LHCN-M2 (cell line): ENCODE measurements at regions not wholly inside any gene's neighbourhood (a gene's known extent, or its start where the extent isn't known, plus 50 kb on each side); places are given as distances from the start of the nearest gene placed in this dataset.
"Not testable (repeated sequence)": the region's sequence is repeated elsewhere in the genome, so short reads cannot be mapped to it uniquely, and the experiment has no call there.

Experiments used
- DNase-seq: peaks from one replicate; pipeline ENCODE4 v3.0.0-alpha.2; 2012; ENCODE audit warnings: low read depth

DNA sequence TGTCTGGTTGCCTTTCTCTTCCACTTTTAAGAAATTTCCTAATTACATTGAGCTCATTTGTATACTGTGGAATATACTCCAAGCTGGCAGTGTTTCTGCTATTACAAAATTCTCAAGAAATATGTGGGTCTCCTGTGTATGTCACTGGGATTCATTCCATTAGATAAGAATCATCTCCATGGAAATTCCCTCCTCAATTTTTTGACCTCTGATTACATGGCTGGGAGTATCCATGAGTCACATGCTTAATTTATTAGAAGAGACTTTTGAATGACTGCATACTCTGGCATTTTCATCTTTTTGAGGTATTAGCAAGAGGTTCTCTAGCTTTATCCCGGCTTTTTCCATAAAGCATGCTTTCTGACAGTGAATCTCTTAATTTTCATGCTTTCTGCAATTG is 665.5 kb upstream of the CNTNAP5 start:
- DNase-seq, result no peak

DNA sequence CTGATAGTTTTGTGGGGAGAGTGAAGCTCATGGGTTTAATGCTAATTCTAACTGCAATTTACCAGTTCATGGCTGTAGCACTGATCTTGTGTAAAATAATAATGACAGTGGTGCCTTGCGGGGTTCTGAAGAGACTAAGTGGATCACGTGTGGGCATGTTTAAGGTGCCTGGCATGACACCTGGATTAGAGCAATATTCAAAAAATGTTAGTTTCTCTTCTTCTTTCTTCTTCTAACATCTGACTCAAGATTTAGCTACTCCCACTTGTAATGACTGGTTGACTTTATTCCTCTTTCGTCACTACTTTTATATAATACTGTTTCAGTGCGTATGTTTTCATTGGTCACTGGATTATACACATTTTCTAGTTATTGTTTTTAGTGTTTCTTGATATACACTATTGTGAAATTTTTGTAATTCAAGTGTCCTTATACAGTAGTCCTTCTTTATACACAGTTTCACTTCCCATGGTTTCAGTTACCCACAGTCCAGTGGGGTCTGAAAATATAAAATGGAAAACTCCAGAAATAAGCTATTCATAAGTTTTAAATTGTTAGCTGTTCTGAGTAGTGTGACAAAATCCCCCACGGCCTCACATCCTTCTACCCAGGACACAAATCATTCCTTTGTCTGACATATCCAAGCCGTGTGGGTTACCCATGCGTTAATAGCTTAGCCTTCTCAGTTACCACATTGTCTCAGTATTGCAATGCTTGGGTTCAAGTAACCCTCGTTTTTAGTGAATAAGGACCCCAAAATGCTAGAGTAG is 662.2 kb upstream of the CNTNAP5 start:
- no peak for DNase-seq

DNA sequence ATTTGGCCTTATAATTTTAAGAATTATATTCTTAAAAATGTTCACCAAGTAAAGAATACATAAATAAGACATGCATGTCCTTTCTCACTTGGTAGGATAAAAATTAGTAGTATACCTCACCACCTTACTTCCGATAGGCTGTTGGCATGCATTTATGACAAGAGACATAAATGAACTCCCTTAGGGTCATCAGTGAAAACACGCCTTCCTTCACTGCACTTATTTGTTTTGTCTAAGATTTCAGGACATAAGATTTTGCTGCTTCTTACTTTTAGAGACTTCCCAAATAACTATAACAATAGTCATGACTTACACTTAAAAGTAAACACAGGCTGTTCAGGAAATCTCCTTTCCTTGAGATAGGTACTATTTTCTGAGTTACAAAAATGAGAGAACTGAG is 661.3 kb upstream of the CNTNAP5 start:
- DNase-seq, result no peak

DNA sequence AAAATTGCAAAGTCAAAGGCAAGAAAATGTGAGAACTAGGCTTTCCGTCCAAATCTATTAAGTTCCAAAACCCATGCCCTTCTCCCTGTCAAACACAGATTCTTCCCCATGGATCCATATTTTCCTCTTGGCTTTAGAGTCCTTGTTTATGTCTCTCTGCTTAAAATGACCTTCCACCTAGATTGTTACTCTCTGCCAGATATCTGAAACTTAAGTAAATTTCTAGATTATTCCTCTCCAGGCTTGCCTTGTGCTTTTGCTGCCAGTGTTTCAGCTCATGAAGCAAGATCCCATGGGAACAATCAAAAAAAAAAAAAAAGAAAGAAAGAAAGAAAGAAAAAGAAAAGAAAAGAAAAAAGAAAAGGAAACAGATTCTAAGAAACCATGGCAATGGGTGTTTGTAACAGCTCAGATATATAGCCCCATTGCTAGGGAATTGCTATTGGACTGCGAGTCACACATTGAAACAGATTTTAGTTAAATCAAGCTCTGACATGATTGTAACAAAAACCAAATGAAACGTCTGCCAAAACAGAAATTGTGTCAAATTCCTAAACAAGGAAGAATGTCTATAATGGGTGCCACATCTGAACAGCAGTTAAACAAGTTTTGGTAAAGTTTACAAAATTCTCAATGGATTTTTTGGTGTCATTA is 660.7 kb upstream of the CNTNAP5 start:
- no peak for DNase-seq

DNA sequence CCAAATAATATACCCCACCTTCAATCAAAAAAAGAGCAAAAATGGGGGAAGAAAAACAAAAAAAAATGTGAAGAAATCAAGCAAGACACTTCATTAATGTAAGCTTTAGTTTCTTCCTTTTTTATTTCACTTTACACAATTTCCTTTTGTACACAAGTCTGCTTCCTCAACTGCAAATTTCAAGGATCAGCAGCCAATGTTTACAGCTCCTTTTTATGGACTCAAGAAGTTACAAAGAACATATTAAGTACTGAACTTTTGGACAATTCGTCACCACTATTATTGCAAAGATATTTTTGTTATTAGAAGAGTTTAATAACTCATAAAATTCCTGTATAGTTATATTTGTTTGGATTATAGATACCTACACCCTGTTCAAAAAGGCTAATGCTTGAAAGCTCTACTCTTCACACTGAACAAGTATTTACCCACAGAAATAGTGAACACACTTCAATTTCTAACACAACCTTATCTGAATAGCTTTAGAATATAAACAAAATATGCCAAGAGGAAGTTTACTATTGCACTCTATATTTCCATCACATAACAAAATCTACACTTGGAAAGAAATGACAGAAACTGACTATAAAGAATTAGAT is 658.7 kb upstream of the CNTNAP5 start:
- DNase-seq, result no peak

DNA sequence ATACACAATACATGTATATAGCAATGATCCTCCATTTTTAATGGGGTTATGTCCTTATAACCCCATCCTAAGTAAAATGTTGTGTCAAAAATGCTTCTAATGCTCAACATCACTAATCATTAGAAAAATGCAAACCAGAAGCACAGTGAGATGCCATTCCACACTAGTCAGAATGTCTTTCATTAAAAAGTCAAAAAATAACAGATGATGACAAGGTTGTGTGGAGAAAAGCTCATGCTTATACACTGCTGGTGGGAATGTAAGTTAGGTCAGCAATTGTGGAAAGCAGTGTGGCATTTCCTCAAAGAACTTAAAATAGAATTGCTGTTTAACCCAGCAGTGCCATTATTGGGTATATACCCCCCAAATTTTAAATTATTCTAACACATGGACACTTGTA is 654.9 kb upstream of the CNTNAP5 start:
- DNase-seq, result no peak

DNA sequence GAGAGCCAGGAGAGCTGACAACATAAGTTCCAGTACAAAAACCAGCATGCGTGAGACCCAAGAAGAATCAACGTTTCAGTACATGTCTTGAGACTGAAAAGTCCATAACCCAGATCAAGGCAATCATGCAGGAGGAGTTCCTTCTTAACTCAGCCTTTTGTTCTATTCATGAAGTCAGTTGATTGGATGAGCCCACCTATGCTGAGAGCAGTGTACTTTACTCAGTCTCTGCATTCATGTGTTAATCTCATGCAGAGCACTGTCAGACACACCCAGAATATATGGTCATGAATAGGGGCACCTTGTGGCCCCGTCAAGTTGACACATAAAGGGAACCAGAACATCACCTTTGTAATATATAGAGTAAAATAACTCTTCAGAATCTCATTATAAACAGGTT is 653.6 kb upstream of the CNTNAP5 start:
- DNase-seq, result no peak

DNA sequence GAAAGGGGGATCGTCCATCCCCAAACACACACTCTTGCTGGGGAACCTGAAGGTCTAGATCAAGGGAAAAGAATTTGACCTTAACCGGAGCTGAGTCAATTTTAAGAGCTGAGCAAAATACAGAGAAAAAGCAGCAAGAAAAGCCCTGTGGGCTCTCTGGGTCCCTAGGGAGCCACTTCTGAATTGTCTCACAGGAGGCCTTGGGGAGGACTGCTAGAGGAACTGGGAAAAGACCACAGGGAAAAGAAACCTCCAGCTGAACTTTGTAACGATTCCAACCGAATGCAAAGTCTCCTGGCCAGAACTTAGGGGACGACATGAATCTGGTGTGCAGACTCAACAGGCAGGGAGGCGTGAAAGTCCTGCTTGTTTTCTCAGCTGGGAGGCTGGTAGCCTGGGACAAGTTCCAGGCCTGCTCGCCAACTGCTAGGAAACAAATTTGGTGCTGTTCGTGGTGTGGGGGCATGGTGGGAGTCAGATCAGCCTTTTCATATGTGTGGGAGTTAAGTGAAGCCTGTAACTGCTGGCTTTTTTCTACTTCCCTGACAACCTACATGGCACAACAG is 644.6 kb upstream of the CNTNAP5 start:
- no peak for DNase-seq

DNA sequence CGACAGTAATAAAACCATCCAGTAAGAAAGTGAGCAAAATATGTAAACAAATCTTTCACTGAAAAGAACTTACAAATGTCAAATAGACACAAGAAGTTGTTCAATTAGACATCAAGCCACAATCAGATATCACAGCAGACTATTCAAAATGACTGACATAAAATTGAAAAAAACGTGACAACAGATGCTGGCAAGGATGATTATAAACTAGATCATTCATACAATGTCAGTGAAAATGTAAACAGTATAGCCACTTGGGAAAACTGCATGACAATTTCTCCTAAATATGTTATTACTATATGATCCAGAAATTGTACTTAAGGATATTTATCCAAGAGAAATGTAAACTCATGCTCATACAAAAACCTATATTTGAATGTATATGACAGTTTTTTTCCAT is 609.4 kb upstream of the CNTNAP5 start:
- no peak for DNase-seq

DNA sequence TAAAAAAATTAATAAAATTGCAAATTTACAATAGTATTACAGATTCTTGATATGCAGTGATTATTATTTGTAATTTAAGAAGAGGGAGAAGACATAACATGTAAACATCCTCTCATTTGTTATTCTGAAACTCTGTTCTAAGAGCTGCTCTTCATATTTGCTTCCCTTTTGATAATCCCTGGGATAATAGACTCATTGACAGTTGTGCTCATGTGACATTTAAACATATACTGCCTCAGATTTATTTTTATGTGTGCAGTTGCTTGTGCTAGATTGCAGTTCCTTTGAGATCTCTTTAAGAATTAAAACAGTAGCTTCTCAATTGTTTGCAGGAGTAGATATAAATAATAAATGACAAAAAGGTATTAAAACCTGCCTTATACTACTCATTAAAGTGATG is 605.1 kb upstream of the CNTNAP5 start:
- DNase-seq, result no peak

DNA sequence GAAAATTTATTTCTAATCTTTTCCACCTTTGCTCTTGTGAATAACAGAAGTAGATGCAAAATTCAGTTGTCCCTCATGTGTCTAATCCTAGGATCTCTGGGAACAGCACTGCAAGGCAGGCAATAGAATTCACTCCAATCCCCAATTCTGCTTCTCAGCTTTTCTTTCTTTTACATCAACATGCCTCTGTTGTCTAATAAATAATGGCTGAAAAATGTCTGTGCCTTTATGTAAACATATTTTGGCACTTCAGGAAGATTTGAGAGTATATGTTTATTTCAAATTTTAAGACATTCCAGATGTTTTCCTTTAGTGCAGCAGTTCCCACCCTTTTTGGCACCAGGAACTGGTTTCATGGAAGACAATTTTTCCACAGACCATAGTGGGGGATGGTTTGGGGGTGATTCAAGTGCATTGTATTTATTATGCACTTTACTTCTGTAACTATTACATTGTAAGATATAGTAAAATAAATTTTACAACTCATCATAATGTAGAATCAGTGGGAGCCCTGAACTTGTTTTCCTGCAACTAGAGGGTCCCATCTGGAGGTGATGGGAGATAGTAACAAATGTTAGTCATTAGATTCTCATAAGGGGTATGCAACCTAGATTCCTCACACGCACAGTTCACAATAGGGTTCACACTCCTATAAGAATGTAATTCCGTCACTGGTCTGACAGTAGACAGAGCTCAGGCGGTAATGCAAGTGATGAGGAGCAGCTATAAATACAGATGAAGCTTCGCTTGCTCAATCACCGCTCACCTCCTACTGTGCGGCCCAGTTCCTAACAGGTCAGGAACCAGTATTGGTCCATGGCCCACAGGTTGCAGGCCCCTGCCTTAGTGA is 590.3 kb upstream of the CNTNAP5 start:
- no peak for DNase-seq

DNA sequence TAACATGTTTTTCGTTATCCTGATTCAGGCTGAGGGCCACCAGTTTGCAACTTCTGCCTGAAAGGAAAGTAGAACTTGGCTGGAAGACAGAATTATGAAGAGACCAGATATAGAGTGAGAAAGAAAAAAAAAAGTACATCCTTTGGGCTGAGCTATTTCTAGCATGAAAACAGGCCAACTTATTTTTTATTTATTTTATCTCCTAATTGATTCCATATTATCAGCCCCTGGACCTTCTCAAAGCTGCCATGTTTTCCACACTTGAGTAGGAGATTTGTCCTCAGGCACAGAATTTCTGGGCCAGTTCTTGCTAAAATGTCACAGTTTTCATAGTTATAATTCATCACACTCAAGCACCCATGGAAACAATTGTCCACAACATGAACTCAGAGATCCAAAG is 586.8 kb upstream of the CNTNAP5 start:
- DNase-seq, result no peak

DNA sequence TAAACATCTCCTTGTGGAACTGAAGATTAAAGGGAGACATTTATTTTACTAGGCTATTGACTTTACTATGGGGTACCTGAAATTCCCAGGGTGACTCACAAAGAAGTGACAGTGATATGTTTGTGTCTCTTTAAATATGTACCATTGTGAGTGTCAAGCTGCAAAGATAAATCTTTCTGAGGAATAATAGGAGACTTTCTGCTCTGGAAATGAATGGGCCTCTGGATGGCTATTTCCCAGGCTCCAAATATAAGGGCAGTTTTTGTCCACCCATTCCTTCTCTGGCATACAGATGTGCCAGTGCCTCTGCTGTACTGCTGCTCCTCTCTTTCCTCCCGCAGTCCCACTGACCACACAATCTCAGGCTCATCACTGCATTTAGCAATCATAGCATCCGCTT is 586.4 kb upstream of the CNTNAP5 start:
- no peak for DNase-seq

DNA sequence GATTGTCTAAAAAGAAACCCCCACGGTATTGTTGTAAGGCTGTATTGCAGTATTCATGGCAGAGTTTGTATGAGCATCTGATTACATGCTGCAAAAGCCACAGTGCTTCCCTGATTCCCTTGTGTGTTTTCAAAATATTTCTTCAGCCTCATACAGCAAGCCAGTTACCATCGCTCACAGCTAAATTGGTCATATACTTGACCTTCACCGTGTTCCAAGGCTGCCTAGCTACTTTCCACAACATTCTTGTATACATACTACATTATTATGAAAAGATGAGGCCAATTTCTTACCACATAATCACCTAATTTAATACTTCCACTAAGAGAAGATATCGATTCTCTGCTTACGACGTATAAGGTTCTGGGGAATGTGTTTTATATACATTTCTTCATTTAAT is 576.3 kb upstream of the CNTNAP5 start:
- DNase-seq, result no peak

DNA sequence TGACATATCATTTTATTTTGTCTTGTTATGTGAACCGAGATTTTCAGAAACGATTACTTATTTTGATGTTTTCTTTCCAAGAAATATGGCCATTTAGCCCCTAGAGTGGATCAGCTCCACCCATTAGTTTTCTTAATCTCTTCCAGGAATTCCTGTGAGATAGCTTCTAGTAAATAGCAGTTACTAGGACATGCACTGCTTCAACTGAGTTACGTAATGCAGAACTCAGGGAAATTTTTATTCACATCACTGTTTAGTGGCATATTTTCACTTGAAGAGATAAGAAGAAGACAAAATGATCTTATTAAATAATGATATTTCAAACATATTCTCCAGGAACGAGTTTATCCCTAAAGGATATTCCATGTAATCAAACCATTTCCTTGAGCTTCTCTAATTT is 573.5 kb upstream of the CNTNAP5 start:
- no peak for DNase-seq

DNA sequence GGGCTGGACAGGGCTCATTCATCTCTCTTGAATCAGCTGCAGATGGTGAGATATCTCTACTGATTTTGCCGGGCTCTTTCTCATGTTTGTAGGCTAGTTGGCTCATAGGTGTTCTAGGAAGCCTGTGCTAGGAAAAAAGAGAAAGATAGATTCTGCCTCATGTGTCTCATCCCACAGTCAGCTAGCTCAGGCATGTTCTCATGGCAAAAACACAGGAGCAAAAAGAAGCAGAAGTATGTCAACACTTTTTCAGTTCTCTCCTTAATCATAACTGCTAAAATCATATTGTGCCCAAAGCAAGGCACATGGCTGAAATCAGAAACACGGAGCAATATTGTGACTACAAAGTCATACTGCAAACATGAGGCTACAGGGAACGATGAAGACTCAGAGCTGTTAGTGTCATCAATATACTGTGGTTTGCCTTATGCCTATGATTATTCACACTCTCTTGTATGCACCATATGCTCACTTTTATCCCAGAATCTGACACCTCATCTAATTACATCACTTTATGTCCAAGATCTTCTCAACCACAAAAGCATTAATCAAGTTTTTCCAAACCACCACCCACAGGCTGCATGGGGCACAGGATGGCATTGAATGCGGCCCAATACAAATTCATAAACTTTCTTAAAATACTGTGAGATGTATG is 571.9 kb upstream of the CNTNAP5 start:
- no peak for DNase-seq

DNA sequence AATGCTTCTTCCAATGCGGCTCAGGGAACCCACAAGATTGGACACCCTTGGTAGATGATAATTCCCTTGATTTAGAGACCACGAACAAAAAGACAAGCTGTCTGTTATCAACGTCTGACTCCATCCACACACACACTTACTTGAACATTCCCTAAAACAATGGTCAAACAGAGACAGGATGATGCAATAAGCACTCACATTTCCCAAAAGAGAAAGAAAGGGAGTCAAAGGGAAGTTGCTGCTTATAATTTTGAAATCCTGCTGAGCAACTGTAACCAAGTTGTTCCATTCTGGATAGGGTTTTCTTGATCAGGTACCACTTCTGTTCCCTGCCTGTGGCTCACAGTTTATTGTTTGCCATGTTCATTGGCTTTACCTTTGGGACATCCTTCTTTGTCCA is 571.3 kb upstream of the CNTNAP5 start:
- DNase-seq, result no peak

DNA sequence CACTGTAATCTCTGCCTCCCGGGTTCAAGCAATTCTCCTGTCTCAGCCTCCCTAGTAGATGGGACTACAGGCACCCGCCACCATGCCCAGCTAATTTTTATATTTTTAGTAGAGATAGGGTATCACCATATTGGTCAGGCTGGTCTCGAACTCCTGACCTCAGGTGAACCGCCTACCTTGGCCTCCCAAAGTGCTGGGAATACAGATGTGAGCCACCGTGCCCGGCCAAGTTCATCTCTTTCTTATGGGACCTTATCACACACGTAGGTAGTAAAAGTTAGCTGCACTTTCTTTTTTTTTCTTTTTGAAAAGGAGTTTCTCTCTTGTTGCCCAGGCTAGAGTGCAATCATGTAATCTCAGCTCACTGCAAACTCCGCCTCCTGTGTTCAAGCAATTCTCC is 569.9 kb upstream of the CNTNAP5 start:
- not testable (repeated sequence) for DNase-seq

DNA sequence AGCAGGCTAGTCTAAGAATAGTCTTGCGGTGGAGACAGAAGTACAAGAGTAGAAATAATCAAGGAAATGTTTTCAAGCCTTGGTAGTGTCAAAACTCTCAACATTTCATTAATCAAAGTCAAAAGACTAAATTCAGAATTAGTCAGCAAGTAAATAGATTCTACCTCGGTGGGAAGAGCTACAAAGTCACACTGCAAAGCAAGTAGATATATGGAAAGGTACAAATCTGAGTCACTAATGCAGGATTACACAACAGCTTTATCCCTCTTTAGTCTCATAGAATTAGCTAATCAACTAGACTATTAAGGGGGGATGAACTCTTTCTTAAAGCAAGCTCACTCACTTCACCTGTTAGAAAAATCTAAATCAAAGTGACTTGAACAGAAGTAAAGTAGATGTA is 568.7 kb upstream of the CNTNAP5 start:
- DNase-seq, result no peak

DNA sequence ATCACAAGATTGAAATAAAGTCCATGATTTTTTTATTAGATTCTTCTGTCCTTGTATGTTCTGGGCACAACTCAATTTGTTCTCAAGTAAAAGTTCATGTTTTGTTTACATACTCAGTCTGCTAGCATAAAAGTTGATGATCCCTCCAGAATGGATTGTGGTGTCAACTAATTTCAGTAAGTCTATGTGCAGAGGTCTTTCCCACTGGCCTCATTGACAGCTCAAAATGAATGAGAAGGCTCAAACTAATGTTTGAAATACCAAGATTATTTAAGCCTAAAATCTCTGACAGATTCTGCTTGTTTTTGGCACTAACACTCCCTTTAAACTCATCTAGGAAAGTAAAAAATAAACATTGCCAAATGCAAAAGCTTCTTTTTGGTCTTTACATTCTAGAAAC is 561.2 kb upstream of the CNTNAP5 start:
- no peak for DNase-seq

DNA sequence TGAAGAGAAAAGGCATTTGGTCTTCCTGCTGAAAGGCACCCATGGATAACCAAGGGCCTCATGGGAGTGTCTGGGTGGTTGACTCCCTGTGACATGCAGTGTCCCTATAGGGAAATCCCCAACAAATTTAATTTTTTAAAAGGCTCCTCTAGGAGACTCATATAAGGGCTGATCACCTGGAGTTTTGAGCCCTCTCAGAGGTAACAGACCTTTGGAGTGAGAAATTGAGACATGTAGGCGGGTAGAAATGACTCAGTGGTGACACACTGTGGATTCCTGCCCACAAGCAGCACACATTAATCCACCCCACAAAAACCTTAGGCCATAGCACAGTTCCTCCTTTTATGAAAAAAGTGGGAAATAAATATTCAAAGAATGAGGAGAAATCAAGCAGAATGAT is 557.0 kb upstream of the CNTNAP5 start:
- DNase-seq, result no peak
